ENCODE measurements at regions not wholly inside any gene's neighbourhood (a gene's known extent, or its start where the extent isn't known, plus 50 kb on each side); places are given as distances from the start of the nearest gene placed in this dataset.

GRCh38 chr13:40275155-40275554, 391.3 kb downstream of the FOXO1 start:
- Mint-ChIP-seq H3K4me3 (no peak overlapping the region), H3K9me3 (no peaks in the 10 kb centered on the region), H3K4me1 (peaks cover 13% of the 10 kb centered on the region), H3K27me3 (ENCODE audit: low read depth) (no peaks in the 10 kb centered on the region), H3K36me3 (ENCODE audit: low read depth) (no peaks in the 10 kb centered on the region), H3K27ac (ENCODE audit: unreplicated experiment) (no peak overlapping the region)
- TF ChIP-seq, protein P1, sequence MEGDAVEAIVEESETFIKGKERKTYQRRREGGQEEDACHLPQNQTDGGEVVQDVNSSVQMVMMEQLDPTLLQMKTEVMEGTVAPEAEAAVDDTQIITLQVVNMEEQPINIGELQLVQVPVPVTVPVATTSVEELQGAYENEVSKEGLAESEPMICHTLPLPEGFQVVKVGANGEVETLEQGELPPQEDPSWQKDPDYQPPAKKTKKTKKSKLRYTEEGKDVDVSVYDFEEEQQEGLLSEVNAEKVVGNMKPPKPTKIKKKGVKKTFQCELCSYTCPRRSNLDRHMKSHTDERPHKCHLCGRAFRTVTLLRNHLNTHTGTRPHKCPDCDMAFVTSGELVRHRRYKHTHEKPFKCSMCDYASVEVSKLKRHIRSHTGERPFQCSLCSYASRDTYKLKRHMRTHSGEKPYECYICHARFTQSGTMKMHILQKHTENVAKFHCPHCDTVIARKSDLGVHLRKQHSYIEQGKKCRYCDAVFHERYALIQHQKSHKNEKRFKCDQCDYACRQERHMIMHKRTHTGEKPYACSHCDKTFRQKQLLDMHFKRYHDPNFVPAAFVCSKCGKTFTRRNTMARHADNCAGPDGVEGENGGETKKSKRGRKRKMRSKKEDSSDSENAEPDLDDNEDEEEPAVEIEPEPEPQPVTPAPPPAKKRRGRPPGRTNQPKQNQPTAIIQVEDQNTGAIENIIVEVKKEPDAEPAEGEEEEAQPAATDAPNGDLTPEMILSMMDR (conservative IDR thresholded peaks at IDR 0.05), result no peak
- no peak for DNase-seq (ENCODE audit: low read depth, low spot score)

DNA sequence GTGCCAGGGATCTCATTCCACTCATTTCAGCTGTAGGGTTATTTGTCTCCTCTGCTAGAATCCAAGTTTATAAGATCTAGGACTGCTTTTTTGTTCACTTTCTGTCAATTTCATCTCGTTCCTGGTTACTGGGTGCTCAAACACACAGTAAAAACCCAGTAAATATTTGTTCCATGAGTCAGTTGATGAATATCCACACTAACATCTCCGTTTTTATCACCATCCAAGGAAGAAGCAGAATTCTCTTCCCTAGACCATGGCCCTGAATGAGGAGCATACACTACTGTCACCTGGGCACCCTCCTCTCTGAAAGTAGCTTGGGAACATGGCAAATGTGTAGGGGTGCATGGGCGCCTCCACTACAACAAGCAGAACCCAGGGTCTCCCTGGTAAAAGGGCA, 390.8 kb downstream of the FOXO1 start:
- DNase-seq (ENCODE audit: low read depth, low spot score), result no peak
- TF ChIP-seq, protein P1 (conservative IDR thresholded peaks at IDR 0.05), result no peak
- Mint-ChIP-seq H3K36me3 (ENCODE audit: low read depth) (no peaks in the 10 kb centered on the region), H3K27me3 (ENCODE audit: low read depth) (no peaks in the 10 kb centered on the region), H3K27ac (ENCODE audit: unreplicated experiment) (no peak overlapping the region), H3K9me3 (no peaks in the 10 kb centered on the region), H3K4me1 (peaks cover 13% of the 10 kb centered on the region), H3K4me3 (no peak overlapping the region)

GRCh38 chr13:40283666-40284065, 382.8 kb downstream of the FOXO1 start:
- no peak overlapping the region for H3K27ac Mint-ChIP-seq (ENCODE audit: unreplicated experiment)
- no peak overlapping the region for H3K4me3 Mint-ChIP-seq

GRCh38 chr13:40285634-40286033, 380.8 kb downstream of the FOXO1 start:
- TF ChIP-seq, protein P1 (conservative IDR thresholded peaks at IDR 0.05), result no peak
- DNase-seq (ENCODE audit: low read depth, low spot score), result no peak
- Mint-ChIP-seq H3K36me3 (ENCODE audit: low read depth) (no peaks in the 10 kb centered on the region), H3K4me1 (no peaks in the 10 kb centered on the region), H3K4me3 (no peak overlapping the region), H3K27ac (ENCODE audit: unreplicated experiment) (no peak overlapping the region), H3K27me3 (ENCODE audit: low read depth) (no peaks in the 10 kb centered on the region), H3K9me3 (peaks cover 8% of the 10 kb centered on the region)

More at GRCh38 chr13:40283666-40284065, 382.8 kb downstream of the FOXO1 start:
- Mint-ChIP-seq H3K4me1 (no peaks in the 10 kb centered on the region), H3K36me3 (ENCODE audit: low read depth) (no peaks in the 10 kb centered on the region), H3K9me3 (peaks cover 5% of the 10 kb centered on the region), H3K27me3 (ENCODE audit: low read depth) (no peaks in the 10 kb centered on the region)
- no peak for DNase-seq (ENCODE audit: low read depth, low spot score)
- TF ChIP-seq, protein P1 (conservative IDR thresholded peaks at IDR 0.05), result no peak

- peaks cover 8% of the 10 kb centered on the region for H3K9me3 Mint-ChIP-seq
- TF ChIP-seq, protein P1 (conservative IDR thresholded peaks at IDR 0.05), result no peak
- no peaks in the 10 kb centered on the region for H3K27me3 Mint-ChIP-seq (ENCODE audit: low read depth)
- H3K36me3 Mint-ChIP-seq (ENCODE audit: low read depth), result no peaks in the 10 kb centered on the region
- no peak overlapping the region for H3K4me3 Mint-ChIP-seq
- H3K4me1 Mint-ChIP-seq, result no peaks in the 10 kb centered on the region
- no peak overlapping the region for H3K27ac Mint-ChIP-seq (ENCODE audit: unreplicated experiment)
- DNase-seq (ENCODE audit: low read depth, low spot score), result no peak
Observed at GRCh38 chr13:40287428-40287827, 379.0 kb downstream of the FOXO1 start.

- DNase-seq (ENCODE audit: low read depth, low spot score), result no peak
- Mint-ChIP-seq H3K4me1 (no peaks in the 10 kb centered on the region), H3K27me3 (ENCODE audit: low read depth) (no peaks in the 10 kb centered on the region), H3K4me3 (no peak overlapping the region), H3K9me3 (peaks cover 6% of the 10 kb centered on the region), H3K36me3 (ENCODE audit: low read depth) (no peaks in the 10 kb centered on the region), H3K27ac (ENCODE audit: unreplicated experiment) (no peak overlapping the region)
- TF ChIP-seq, protein P1 (conservative IDR thresholded peaks at IDR 0.05), result no peak
Observed at GRCh38 chr13:40288259-40288658, 378.2 kb downstream of the FOXO1 start.

Measured in neural crest cell (in vitro differentiated cells).